Panc1 (cell line): ENCODE measurements at regions not wholly inside any gene's neighbourhood (a gene's known extent, or its start where the extent isn't known, plus 50 kb on each side); places are given as distances from the start of the nearest gene placed in this dataset.

Source experiments
- ATAC-seq: fragments of 200-7000 bp; cut with Tn5 transposase; 2 replicates; pipeline ENCODE4 v1.9.1; 2020; ENCODE audit warnings: mild to moderate bottlenecking, moderate library complexity
- BruUV-seq: library from RNA; stranded (reverse); fragments of 400-500 nt; replicated peaks from 2 replicates; lab custom pipeline; 2021; lab: Mats Ljungman, UMichigan
- CTCF ChIA-PET: fragments of 300-600 bp; sonication (Branson Sonifier 250); formaldehyde crosslinking; loops from one replicate; lab custom pipeline; 2022; ENCODE audit warnings: antibody characterized with exemption; lab: Charles Lee
- POLR2A ChIA-PET: fragments of 300-600 bp; sonication (Branson Sonifier 250); formaldehyde crosslinking; loops from one replicate; lab custom pipeline; 2022; ENCODE audit warnings: antibody characterized with exemption; lab: Charles Lee
- DNase-seq: peaks from one replicate; pipeline ENCODE4 v3.0.0-alpha.2; 2010; ENCODE audit warnings: low read depth, low spot score
- H3K27ac ChIP-seq: 2 replicates; pipeline ENCODE4 v1.5.1; 2011; ENCODE audit warnings: mild to moderate bottlenecking, low read length, inconsistent platforms
- H3K27me3 ChIP-seq: fragments of 200-500 bp; sonication (Bioruptor generic); 2 replicates; pipeline ENCODE4 v1.6.0; 2014; ENCODE audit warnings: low read length, inconsistent platforms; ENCODE audit not compliant: control insufficient read depth, insufficient read depth
- H3K36me3 ChIP-seq: fragments of 200-500 bp; sonication (Bioruptor generic); 2 replicates; pipeline ENCODE4 v1.5.1; 2014; ENCODE audit warnings: inconsistent platforms, mild to moderate bottlenecking, low read length, moderate library complexity; ENCODE audit not compliant: control insufficient read depth, insufficient read depth
- H3K4me1 ChIP-seq: 2 replicates; pipeline ENCODE4 v1.5.1; 2011; ENCODE audit warnings: inconsistent platforms, mild to moderate bottlenecking, low read length, moderate library complexity; ENCODE audit not compliant: control insufficient read depth, insufficient read depth
- H3K4me3 ChIP-seq, 2 experiments: 2 replicates each; pipeline ENCODE4 v1.5.1; 2011 to 2012; ENCODE audit warnings: low read depth in 2 of 2, low read length in 2 of 2, mild to moderate bottlenecking in 2 of 2, inconsistent platforms in 1 of 2, moderate library complexity in 1 of 2
- H3K9me3 ChIP-seq: fragments of 200-500 bp; sonication (Bioruptor generic); 2 replicates; pipeline ENCODE4 v1.5.1; 2014; ENCODE audit warnings: low read depth, mild to moderate bottlenecking, inconsistent platforms, low read length, moderate library complexity; ENCODE audit not compliant: control insufficient read depth, insufficient read depth
- POLR2AphosphoS5 ChIP-seq: IDR thresholded peaks from 2 replicates; pipeline ENCODE4 v1.6.1; 2012; ENCODE audit warnings: mild to moderate bottlenecking, low read depth, low read length, moderate library complexity
- SIN3A ChIP-seq: IDR thresholded peaks from 2 replicates; pipeline ENCODE4 v1.6.1; 2012; ENCODE audit warnings: low read depth, mild to moderate bottlenecking, low read length, moderate library complexity, borderline replicate concordance; ENCODE audit not compliant: insufficient read depth
- TCF7L2 ChIP-seq: IDR thresholded peaks from 2 replicates; pipeline ENCODE4 v1.6.1; 2011; ENCODE audit warnings: mild to moderate bottlenecking, low read depth, low read length, inconsistent platforms
- in situ Hi-C: cut with HindIII; loops from 2 replicates; pipeline ENCODE4 v1.10.0; 2016; ENCODE audit warnings: low sequenced_read_pairs, low pct_unique_long_range_greater_than_20kb
- intact Hi-C: fragments of 100-400 bp; cut with micrococcal nuclease; formaldehyde crosslinking; loops from one replicate; pipeline ENCODE4 v1.10.0; 2022; ENCODE audit not compliant: unreplicated experiment
- TF ChIP-seq, protein P1 (sequence below): fragments of 450-650 bp; IDR thresholded peaks from 2 replicates; pipeline ENCODE4 v1.5.1; 2017; ENCODE audit warnings: mild to moderate bottlenecking
- TF ChIP-seq, protein P2 (sequence below), 2 experiments: IDR thresholded peaks; 2 replicates each; pipeline ENCODE4 v1.6.1; 2011 to 2012; ENCODE audit warnings: low read depth in 2 of 2, control low read depth in 1 of 2, low read length in 1 of 2, mild to moderate bottlenecking in 1 of 2, moderate library complexity in 1 of 2; ENCODE audit not compliant: insufficient read depth in 1 of 2

DNA sequence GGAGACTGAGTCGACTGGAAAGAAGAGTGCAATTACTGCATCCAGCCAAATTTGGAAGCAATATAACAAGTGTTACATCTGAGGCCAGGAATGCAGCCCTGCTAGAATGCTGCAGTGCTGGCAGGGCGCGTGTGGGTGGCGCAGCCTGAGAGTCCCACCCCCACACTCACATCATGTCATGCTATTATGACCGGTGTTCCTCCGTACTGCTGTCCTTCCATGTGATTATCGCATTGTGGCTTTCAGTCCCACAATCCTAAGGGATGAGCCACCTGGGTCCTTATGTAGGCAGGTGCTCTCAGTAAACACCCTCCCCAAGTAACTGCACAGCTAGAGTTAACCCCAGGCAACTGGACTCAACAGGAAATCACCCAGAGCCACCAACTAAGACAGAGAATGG is 122.6 kb upstream of the CPEB2 start:
- POLR2A ChIA-PET, result no interaction called here
- in situ Hi-C loops, result no loop called here
- Histone ChIP-seq H3K27ac (no peak overlapping the region), H3K27me3 (no peaks in the 10 kb centered on the region), H3K4me1 (no peaks in the 10 kb centered on the region), H3K36me3 (no peaks in the 10 kb centered on the region), H3K4me3 (no peak overlapping the region), H3K9me3 (no peaks in the 10 kb centered on the region)
- no TSS peak for BruUV-seq
- intact Hi-C loops, result no loop called here
- DNase-seq (no peak), ATAC-seq (no peak)
- TF ChIP-seq, protein P1, sequence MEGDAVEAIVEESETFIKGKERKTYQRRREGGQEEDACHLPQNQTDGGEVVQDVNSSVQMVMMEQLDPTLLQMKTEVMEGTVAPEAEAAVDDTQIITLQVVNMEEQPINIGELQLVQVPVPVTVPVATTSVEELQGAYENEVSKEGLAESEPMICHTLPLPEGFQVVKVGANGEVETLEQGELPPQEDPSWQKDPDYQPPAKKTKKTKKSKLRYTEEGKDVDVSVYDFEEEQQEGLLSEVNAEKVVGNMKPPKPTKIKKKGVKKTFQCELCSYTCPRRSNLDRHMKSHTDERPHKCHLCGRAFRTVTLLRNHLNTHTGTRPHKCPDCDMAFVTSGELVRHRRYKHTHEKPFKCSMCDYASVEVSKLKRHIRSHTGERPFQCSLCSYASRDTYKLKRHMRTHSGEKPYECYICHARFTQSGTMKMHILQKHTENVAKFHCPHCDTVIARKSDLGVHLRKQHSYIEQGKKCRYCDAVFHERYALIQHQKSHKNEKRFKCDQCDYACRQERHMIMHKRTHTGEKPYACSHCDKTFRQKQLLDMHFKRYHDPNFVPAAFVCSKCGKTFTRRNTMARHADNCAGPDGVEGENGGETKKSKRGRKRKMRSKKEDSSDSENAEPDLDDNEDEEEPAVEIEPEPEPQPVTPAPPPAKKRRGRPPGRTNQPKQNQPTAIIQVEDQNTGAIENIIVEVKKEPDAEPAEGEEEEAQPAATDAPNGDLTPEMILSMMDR, result no peak
- TF ChIP-seq POLR2AphosphoS5, result no peak
- TF ChIP-seq, protein P2, sequence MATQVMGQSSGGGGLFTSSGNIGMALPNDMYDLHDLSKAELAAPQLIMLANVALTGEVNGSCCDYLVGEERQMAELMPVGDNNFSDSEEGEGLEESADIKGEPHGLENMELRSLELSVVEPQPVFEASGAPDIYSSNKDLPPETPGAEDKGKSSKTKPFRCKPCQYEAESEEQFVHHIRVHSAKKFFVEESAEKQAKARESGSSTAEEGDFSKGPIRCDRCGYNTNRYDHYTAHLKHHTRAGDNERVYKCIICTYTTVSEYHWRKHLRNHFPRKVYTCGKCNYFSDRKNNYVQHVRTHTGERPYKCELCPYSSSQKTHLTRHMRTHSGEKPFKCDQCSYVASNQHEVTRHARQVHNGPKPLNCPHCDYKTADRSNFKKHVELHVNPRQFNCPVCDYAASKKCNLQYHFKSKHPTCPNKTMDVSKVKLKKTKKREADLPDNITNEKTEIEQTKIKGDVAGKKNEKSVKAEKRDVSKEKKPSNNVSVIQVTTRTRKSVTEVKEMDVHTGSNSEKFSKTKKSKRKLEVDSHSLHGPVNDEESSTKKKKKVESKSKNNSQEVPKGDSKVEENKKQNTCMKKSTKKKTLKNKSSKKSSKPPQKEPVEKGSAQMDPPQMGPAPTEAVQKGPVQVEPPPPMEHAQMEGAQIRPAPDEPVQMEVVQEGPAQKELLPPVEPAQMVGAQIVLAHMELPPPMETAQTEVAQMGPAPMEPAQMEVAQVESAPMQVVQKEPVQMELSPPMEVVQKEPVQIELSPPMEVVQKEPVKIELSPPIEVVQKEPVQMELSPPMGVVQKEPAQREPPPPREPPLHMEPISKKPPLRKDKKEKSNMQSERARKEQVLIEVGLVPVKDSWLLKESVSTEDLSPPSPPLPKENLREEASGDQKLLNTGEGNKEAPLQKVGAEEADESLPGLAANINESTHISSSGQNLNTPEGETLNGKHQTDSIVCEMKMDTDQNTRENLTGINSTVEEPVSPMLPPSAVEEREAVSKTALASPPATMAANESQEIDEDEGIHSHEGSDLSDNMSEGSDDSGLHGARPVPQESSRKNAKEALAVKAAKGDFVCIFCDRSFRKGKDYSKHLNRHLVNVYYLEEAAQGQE (IDR thresholded peaks at IDR 0.05; ENCODE audit: insufficient read depth in 1 of 2, low read depth in 2 of 2, low read length in 1 of 2), result no peak
- no peak for TF ChIP-seq TCF7L2
- TF ChIP-seq SIN3A, result no peak
- CTCF ChIA-PET, result no interaction called here

- Histone ChIP-seq H3K27ac (no peak overlapping the region), H3K4me3 (no peak overlapping the region), H3K36me3 (no peaks in the 10 kb centered on the region), H3K27me3 (no peaks in the 10 kb centered on the region), H3K4me1 (no peaks in the 10 kb centered on the region), H3K9me3 (no peaks in the 10 kb centered on the region)
- no peak for DNase-seq
- ATAC-seq, result no peak
- ChIA-PET CTCF (no interaction called here), POLR2A (no interaction called here)
- TF ChIP-seq SIN3A, result no peak
- TF ChIP-seq POLR2AphosphoS5, result no peak
- TF ChIP-seq TCF7L2, result no peak
- TF ChIP-seq, protein P1, result no peak
- TF ChIP-seq, protein P2 (IDR thresholded peaks at IDR 0.05; ENCODE audit: insufficient read depth in 1 of 2, low read depth in 2 of 2, low read length in 1 of 2), result no peak
- in situ Hi-C loops, result no loop called here
- no TSS peak for BruUV-seq
- intact Hi-C loops, result no loop called here
Observed at GRCh38 chr4:14880805-14881204, 121.5 kb upstream of the CPEB2 start.
